ENCODE measurements at regions not wholly inside any gene's neighbourhood (a gene's known extent, or its start where the extent isn't known, plus 50 kb on each side); places are given as distances from the start of the nearest gene placed in this dataset.
"Not testable (repeated sequence)": the region's sequence is repeated elsewhere in the genome, so short reads cannot be mapped to it uniquely, and the experiment has no call there.

- CTCF ChIA-PET: no interaction called here
- DNase-seq (ENCODE audit: extremely low spot score): no peak
- TF ChIP-seq ELF4 (IDR thresholded peaks at IDR 0.05) (no peak), HDGF (IDR thresholded peaks at IDR 0.05; ENCODE audit: borderline replicate concordance) (no peak), ARNT (IDR thresholded peaks at IDR 0.05) (no peak), TARDBP (IDR thresholded peaks at IDR 0.05) (no peak), FOXA1 (IDR thresholded peaks at IDR 0.05) (no peak), SUZ12 (IDR thresholded peaks at IDR 0.05) (no peak), CTBP1 (IDR thresholded peaks at IDR 0.05; ENCODE audit: borderline replicate concordance) (no peak), FOXM1 (IDR thresholded peaks at IDR 0.05; ENCODE audit: borderline replicate concordance) (no peak), ZNF384 (IDR thresholded peaks at IDR 0.05) (no peak), FOXK2 (IDR thresholded peaks at IDR 0.05) (no peak), BHLHE40 (IDR thresholded peaks at IDR 0.05; ENCODE audit: borderline replicate concordance) (no peak), LEF1 (IDR thresholded peaks at IDR 0.05; ENCODE audit: borderline replicate concordance) (no peak), L3MBTL2 (conservative IDR thresholded peaks at IDR 0.05) (no peak), SP1 (IDR thresholded peaks at IDR 0.05) (no peak), NFRKB (IDR thresholded peaks at IDR 0.05) (no peak), PKNOX1 (IDR thresholded peaks at IDR 0.05) (no peak)
- POLR2A ChIA-PET: no interaction called here
Observed at GRCh38 chr12:107372229-107372658, 278.9 kb upstream of the CRY1 start.

GRCh38 chr12:107373238-107373809 is 280.0 kb upstream of the CRY1 start:
- CTCF ChIA-PET: no interaction called here
- POLR2A ChIA-PET: no interaction called here
- no peak for DNase-seq (ENCODE audit: extremely low spot score)
- no peak for TF ChIP-seq CTBP1 (IDR thresholded peaks at IDR 0.05; ENCODE audit: borderline replicate concordance)
- no peak for TF ChIP-seq ARNT (IDR thresholded peaks at IDR 0.05)
- no peak for TF ChIP-seq ELF4 (IDR thresholded peaks at IDR 0.05)
- no peak for TF ChIP-seq FOXK2 (IDR thresholded peaks at IDR 0.05)
- TF ChIP-seq BHLHE40 (IDR thresholded peaks at IDR 0.05; ENCODE audit: borderline replicate concordance): no peak

- ChIA-PET CTCF (interaction anchor here (1.0 kb wide), 1 partner anchor 243 kb away, joined by 3 read pairs; no protein-coding TSS in a partner anchor), POLR2A (no interaction called here)
- no peak for DNase-seq (ENCODE audit: extremely low spot score)
- TF ChIP-seq HDGF (IDR thresholded peaks at IDR 0.05; ENCODE audit: borderline replicate concordance) (no peak), FOXA1 (IDR thresholded peaks at IDR 0.05) (no peak), LEF1 (IDR thresholded peaks at IDR 0.05; ENCODE audit: borderline replicate concordance) (no peak), FOXK2 (IDR thresholded peaks at IDR 0.05) (no peak), SP1 (IDR thresholded peaks at IDR 0.05) (no peak), SUZ12 (IDR thresholded peaks at IDR 0.05) (no peak), ARNT (IDR thresholded peaks at IDR 0.05) (no peak), FOXM1 (IDR thresholded peaks at IDR 0.05; ENCODE audit: borderline replicate concordance) (no peak)
Observed at GRCh38 chr12:107374161-107374840, 281.0 kb upstream of the CRY1 start.

GRCh38 chr12:107375231-107375630 is 281.9 kb upstream of the CRY1 start:
- ChIA-PET POLR2A (no interaction called here), CTCF (no interaction called here)
- no peak for TF ChIP-seq NFRKB (IDR thresholded peaks at IDR 0.05)
- no peak for TF ChIP-seq ZNF384 (IDR thresholded peaks at IDR 0.05)
- no peak for TF ChIP-seq FOXM1 (IDR thresholded peaks at IDR 0.05; ENCODE audit: borderline replicate concordance)
- TF ChIP-seq ELF4 (IDR thresholded peaks at IDR 0.05): no peak
- TF ChIP-seq L3MBTL2 (conservative IDR thresholded peaks at IDR 0.05): no peak
- DNase-seq (ENCODE audit: extremely low spot score): no peak

- no peak for DNase-seq (ENCODE audit: extremely low spot score)
- CTCF ChIA-PET: no interaction called here
- TF ChIP-seq ZNF384 (IDR thresholded peaks at IDR 0.05): no peak
- no peak for TF ChIP-seq SUZ12 (IDR thresholded peaks at IDR 0.05)
- no peak for TF ChIP-seq LEF1 (IDR thresholded peaks at IDR 0.05; ENCODE audit: borderline replicate concordance)
- POLR2A ChIA-PET: no interaction called here
Observed at GRCh38 chr12:107377596-107378385, 284.4 kb upstream of the CRY1 start.

GRCh38 chr12:107378609-107379008 is 285.3 kb upstream of the CRY1 start:
- DNase-seq (ENCODE audit: extremely low spot score): no peak
- POLR2A ChIA-PET: no interaction called here
- CTCF ChIA-PET: no interaction called here
- TF ChIP-seq ARNT (IDR thresholded peaks at IDR 0.05): no peak
- TF ChIP-seq TARDBP (IDR thresholded peaks at IDR 0.05): no peak
- no peak for TF ChIP-seq HDGF (IDR thresholded peaks at IDR 0.05; ENCODE audit: borderline replicate concordance)
- no peak for TF ChIP-seq PKNOX1 (IDR thresholded peaks at IDR 0.05)
- TF ChIP-seq CTBP1 (IDR thresholded peaks at IDR 0.05; ENCODE audit: borderline replicate concordance): no peak
- no peak for TF ChIP-seq L3MBTL2 (conservative IDR thresholded peaks at IDR 0.05)
- no peak for TF ChIP-seq ZNF384 (IDR thresholded peaks at IDR 0.05)
- no peak for TF ChIP-seq FOXK2 (IDR thresholded peaks at IDR 0.05)
- TF ChIP-seq FOXA1 (IDR thresholded peaks at IDR 0.05): no peak
- TF ChIP-seq NFRKB (IDR thresholded peaks at IDR 0.05): no peak
- no peak for TF ChIP-seq BHLHE40 (IDR thresholded peaks at IDR 0.05; ENCODE audit: borderline replicate concordance)
- no peak for TF ChIP-seq SUZ12 (IDR thresholded peaks at IDR 0.05)
- no peak for TF ChIP-seq FOXM1 (IDR thresholded peaks at IDR 0.05; ENCODE audit: borderline replicate concordance)
- TF ChIP-seq LEF1 (IDR thresholded peaks at IDR 0.05; ENCODE audit: borderline replicate concordance): no peak
- TF ChIP-seq ELF4 (IDR thresholded peaks at IDR 0.05): no peak
- no peak for TF ChIP-seq SP1 (IDR thresholded peaks at IDR 0.05)

GRCh38 chr12:107379142-107379851 is 285.9 kb upstream of the CRY1 start:
- CTCF ChIA-PET: interaction anchor here (0.6 kb wide), 1 partner anchor 237 kb away, joined by 3 read pairs; no protein-coding TSS in a partner anchor
- POLR2A ChIA-PET; DNase-seq (ENCODE audit: extremely low spot score): not testable (repeated sequence)
